PC-9 (cell line): ENCODE measurements at regions not wholly inside any gene's neighbourhood (a gene's known extent, or its start where the extent isn't known, plus 50 kb on each side); places are given as distances from the start of the nearest gene placed in this dataset.

Source experiments
- EZH2 ChIP-seq: fragments of 200-600 bp; sonication (generic); IDR thresholded peaks from 2 replicates; pipeline ENCODE4 v1.8.0; 2017; ENCODE audit warnings: antibody characterized with exemption, low read depth
- TF ChIP-seq, protein P1 (sequence below): fragments of 200-600 bp; sonication (generic); conservative IDR thresholded peaks from 2 replicates; pipeline ENCODE4 v1.6.1; 2017; ENCODE audit warnings: mixed run types, antibody characterized with exemption, mild to moderate bottlenecking, moderate library complexity

DNA sequence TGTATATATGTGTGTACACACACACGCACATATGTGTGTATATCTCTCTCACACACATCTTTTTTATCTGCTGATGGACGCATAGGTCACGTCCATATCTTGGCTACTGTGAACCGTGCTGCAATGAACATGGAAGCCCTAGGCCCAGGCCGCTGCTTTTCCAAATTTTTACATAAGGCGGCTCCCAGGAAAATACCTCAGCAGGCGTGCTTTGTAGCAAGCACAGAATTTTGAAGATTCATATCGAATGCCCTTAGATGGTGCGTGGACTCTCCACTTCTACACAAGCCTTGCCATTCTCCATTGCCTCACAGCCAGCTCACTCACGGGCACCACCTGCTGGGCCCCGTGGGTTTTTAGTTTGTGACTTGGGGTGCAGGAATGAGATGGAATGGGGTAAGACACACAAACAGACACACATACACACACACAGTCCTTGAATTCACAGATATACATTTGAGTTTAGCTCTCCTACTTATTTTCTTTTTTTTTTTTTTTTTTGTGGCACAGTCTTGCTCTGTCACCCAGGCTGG, 57.9 kb upstream of the RNF32 start:
- TF ChIP-seq, protein P1, sequence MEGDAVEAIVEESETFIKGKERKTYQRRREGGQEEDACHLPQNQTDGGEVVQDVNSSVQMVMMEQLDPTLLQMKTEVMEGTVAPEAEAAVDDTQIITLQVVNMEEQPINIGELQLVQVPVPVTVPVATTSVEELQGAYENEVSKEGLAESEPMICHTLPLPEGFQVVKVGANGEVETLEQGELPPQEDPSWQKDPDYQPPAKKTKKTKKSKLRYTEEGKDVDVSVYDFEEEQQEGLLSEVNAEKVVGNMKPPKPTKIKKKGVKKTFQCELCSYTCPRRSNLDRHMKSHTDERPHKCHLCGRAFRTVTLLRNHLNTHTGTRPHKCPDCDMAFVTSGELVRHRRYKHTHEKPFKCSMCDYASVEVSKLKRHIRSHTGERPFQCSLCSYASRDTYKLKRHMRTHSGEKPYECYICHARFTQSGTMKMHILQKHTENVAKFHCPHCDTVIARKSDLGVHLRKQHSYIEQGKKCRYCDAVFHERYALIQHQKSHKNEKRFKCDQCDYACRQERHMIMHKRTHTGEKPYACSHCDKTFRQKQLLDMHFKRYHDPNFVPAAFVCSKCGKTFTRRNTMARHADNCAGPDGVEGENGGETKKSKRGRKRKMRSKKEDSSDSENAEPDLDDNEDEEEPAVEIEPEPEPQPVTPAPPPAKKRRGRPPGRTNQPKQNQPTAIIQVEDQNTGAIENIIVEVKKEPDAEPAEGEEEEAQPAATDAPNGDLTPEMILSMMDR = peak; percentile 34; the same call in 1 of the 2 replicates
- TF ChIP-seq EZH2 = no peak
